GM19238 (cell line): ENCODE measurements at regions not wholly inside any gene's neighbourhood (a gene's known extent, or its start where the extent isn't known, plus 50 kb on each side); places are given as distances from the start of the nearest gene placed in this dataset.

ENCODE experiments used
- DNase-seq: peaks from one replicate; pipeline ENCODE4 v3.0.0; 2011; ENCODE audit warnings: low spot score; ENCODE audit not compliant: insufficient read length

GRCh38 chr21:14869984-14870852, 194.6 kb downstream of the NRIP1 start:
- DNase-seq: no peak

GRCh38 chr21:14866859-14867765, 197.7 kb downstream of the NRIP1 start:
- no peak for DNase-seq

- no peak for DNase-seq
Measured at GRCh38 chr21:14864211-14865021, 200.4 kb downstream of the NRIP1 start.

- DNase-seq: no peak
Measured at GRCh38 chr21:14863745-14864210, 201.0 kb downstream of the NRIP1 start.

GRCh38 chr21:14862794-14863720, 201.7 kb downstream of the NRIP1 start:
- no peak for DNase-seq

GRCh38 chr21:14858311-14858710, 206.5 kb downstream of the NRIP1 start:
- no peak for DNase-seq

GRCh38 chr21:14857529-14857928, 207.3 kb downstream of the NRIP1 start:
- DNase-seq: no peak

GRCh38 chr21:14850394-14850793, 214.4 kb downstream of the NRIP1 start:
- DNase-seq: no peak

- DNase-seq: no peak
Measured at GRCh38 chr21:14846621-14847020, 218.2 kb downstream of the NRIP1 start.

GRCh38 chr21:14844001-14844400, 220.8 kb downstream of the NRIP1 start:
- no peak for DNase-seq

- DNase-seq: no peak
Measured at GRCh38 chr21:14842601-14843000, 222.2 kb downstream of the NRIP1 start.

GRCh38 chr21:14841511-14842472, 223.0 kb downstream of the NRIP1 start:
- DNase-seq: no peak

GRCh38 chr21:14838400-14838799, 226.4 kb downstream of the NRIP1 start:
- no peak for DNase-seq

- no peak for DNase-seq
Measured at GRCh38 chr21:14836950-14837349, 227.8 kb downstream of the NRIP1 start.

GRCh38 chr21:14833666-14834351, 231.0 kb downstream of the NRIP1 start:
- DNase-seq: no peak

GRCh38 chr21:14833241-14833640, 231.6 kb downstream of the NRIP1 start:
- DNase-seq: no peak

GRCh38 chr21:14830307-14830706, 234.5 kb downstream of the NRIP1 start:
- DNase-seq: no peak

- no peak for DNase-seq
Measured at GRCh38 chr21:14829685-14830084, 235.1 kb downstream of the NRIP1 start.
